ENCODE measurements at regions not wholly inside any gene's neighbourhood (a gene's known extent, or its start where the extent isn't known, plus 50 kb on each side); places are given as distances from the start of the nearest gene placed in this dataset.

DNA sequence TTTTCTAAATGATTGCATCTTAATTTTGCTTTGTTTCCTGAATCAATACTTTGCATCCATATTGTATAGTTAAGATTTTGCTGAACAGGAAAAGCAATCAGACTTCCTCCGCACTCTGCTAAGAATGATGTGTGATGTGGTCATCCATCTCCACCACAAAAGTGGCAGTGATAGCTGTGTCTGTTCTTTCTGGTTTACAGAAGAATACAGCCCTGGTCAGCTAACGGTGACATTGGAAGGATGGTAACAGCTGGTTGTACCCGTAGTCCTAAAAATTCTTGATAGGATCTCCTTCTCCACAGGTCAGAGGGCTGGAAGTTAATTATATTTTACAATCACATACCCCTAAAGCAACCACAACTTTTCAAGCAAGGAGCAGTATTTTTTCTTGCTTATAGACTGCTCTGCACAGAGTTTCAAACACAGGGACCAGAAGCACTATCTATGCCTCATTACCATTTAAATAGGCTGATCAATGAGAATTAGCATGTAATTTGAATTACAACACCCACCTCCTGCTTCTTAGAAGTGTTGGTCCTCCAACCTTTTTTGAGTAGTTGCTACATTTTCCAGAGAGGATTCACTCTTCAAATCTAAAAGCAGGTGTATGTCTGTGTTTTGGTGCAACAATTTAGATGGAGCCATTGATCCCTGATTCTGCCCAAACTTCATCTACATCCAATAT is 1191.9 kb upstream of the NUDT12 start:
- Histone ChIP-seq H3K27me3 (no peaks in the 10 kb centered on the region), H3K27ac (no peak overlapping the region), H3K9me3 (no peaks in the 10 kb centered on the region), H3K4me1 (ENCODE audit: control insufficient read depth in 1 of 2, insufficient read depth in 1 of 2, low read depth in 1 of 2, low read length in 1 of 2) (no peaks in the 10 kb centered on the region), H3K4me3 (ENCODE audit: low read depth in 1 of 2, low read length in 1 of 2) (no peak overlapping the region), H3K36me3 (no peaks in the 10 kb centered on the region)
- no peak for TF ChIP-seq CTCF (IDR thresholded peaks at IDR 0.05)

DNA sequence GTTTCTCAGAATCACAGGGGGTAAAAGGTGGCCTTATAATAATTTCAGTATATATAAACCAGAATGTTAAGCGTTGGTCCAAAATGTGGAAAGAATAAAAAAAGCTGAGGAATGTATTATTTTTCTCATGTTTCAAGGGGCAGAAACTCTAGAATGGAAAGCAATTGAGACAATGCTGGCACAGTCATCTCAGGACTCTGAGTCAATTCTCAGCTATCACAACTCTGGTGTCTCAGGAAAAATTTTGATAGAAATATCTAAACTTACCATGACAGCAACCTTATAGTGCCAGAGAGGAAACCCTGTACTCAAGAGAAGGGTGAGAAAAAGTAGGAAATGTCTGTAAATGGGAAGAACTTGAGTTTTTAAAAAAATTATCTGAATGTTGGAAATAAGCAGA is 1189.4 kb upstream of the NUDT12 start:
- no peak overlapping the region for H3K27ac ChIP-seq
- H3K4me1 ChIP-seq (ENCODE audit: control insufficient read depth in 1 of 2, insufficient read depth in 1 of 2, low read depth in 1 of 2, low read length in 1 of 2): no peaks in the 10 kb centered on the region
- TF ChIP-seq CTCF (IDR thresholded peaks at IDR 0.05): no peak
- H3K4me3 ChIP-seq (ENCODE audit: low read depth in 1 of 2, low read length in 1 of 2): no peak overlapping the region
- no peaks in the 10 kb centered on the region for H3K9me3 ChIP-seq
- H3K27me3 ChIP-seq: no peaks in the 10 kb centered on the region
- H3K36me3 ChIP-seq: no peaks in the 10 kb centered on the region

DNA sequence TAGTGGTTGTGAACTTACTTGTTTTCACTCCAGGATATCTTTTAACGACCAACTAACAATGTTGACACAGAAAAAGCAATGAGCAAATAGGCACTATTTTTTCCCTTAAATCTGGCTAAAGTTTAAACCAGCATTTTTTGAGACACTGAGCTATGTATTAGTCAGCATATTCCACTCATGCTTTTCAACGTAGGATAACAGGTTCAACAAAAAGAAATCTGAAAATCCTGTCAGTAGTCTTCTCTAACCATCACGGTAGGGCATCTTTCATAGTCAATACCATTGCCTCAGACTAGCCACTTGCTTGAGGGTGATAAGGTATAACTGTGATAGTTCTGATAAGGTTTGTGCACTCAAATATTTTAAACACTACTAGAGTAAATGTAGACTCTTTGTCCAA is 1177.3 kb upstream of the NUDT12 start:
- no peak for TF ChIP-seq CTCF (IDR thresholded peaks at IDR 0.05)
- no peaks in the 10 kb centered on the region for H3K9me3 ChIP-seq
- H3K27ac ChIP-seq: no peak overlapping the region
- no peaks in the 10 kb centered on the region for H3K4me1 ChIP-seq (ENCODE audit: control insufficient read depth in 1 of 2, insufficient read depth in 1 of 2, low read depth in 1 of 2, low read length in 1 of 2)
- H3K27me3 ChIP-seq: no peaks in the 10 kb centered on the region
- no peak overlapping the region for H3K4me3 ChIP-seq (ENCODE audit: low read depth in 1 of 2, low read length in 1 of 2)
- H3K36me3 ChIP-seq: no peaks in the 10 kb centered on the region

GRCh38 chr5:104739503-104739902 is 1176.9 kb upstream of the NUDT12 start:
- Histone ChIP-seq H3K27me3 (no peaks in the 10 kb centered on the region), H3K9me3 (no peaks in the 10 kb centered on the region), H3K36me3 (no peaks in the 10 kb centered on the region), H3K4me3 (ENCODE audit: low read depth in 1 of 2, low read length in 1 of 2) (no peak overlapping the region), H3K4me1 (ENCODE audit: control insufficient read depth in 1 of 2, insufficient read depth in 1 of 2, low read depth in 1 of 2, low read length in 1 of 2) (no peaks in the 10 kb centered on the region), H3K27ac (no peak overlapping the region)
- no peak for TF ChIP-seq CTCF (IDR thresholded peaks at IDR 0.05)

- no peaks in the 10 kb centered on the region for H3K4me1 ChIP-seq (ENCODE audit: control insufficient read depth in 1 of 2, insufficient read depth in 1 of 2, low read depth in 1 of 2, low read length in 1 of 2)
Observed at GRCh38 chr5:104736073-104736472, 1173.5 kb upstream of the NUDT12 start.

More at GRCh38 chr5:104736073-104736472, 1173.5 kb upstream of the NUDT12 start:
- Histone ChIP-seq H3K27me3 (no peaks in the 10 kb centered on the region), H3K36me3 (no peaks in the 10 kb centered on the region), H3K9me3 (no peaks in the 10 kb centered on the region), H3K27ac (no peak overlapping the region), H3K4me3 (ENCODE audit: low read depth in 1 of 2, low read length in 1 of 2) (no peak overlapping the region)
- TF ChIP-seq CTCF (IDR thresholded peaks at IDR 0.05): no peak

All from neutrophil (primary cell).